SK-N-SH (cell line): ENCODE measurements at regions not wholly inside any gene's neighbourhood (a gene's known extent, or its start where the extent isn't known, plus 50 kb on each side); places are given as distances from the start of the nearest gene placed in this dataset.
A peak's percentile ranks its signal among the peaks of the same experiment; 100 is the strongest.

Experiments used
- CTCF ChIA-PET: fragments of 300-600, 350-600 bp; formaldehyde crosslinking; extraction: SDS; loops from one replicate; lab custom pipeline; 2021; lab: Yijun Ruan, JAX
- POLR2A ChIA-PET: fragments of 350-600 bp; sonication (Branson Sonifier 250); formaldehyde crosslinking; extraction: SDS; loops from one replicate; lab custom pipeline; 2020; ENCODE audit warnings: antibody characterized with exemption, inconsistent platforms; lab: Yijun Ruan, JAX
- DNase-seq: peaks from one replicate; pipeline ENCODE4 v3.0.0; 2012
- H2AFZ ChIP-seq: fragments of 200-600 bp; sonication (generic); 2 replicates; pipeline ENCODE4 v1.8.1; 2016; ENCODE audit warnings: antibody characterized with exemption, mild to moderate bottlenecking, low read depth
- H3F3A ChIP-seq: fragments of 200-600 bp; sonication (generic); replicated peaks from 2 replicates; pipeline ENCODE3; 2016; ENCODE audit warnings: antibody characterized with exemption, mild to moderate bottlenecking; ENCODE audit not compliant: insufficient read depth
- H3K27ac ChIP-seq, 2 experiments: fragments of 200-500 bp in 1 of 2; fragments of 200-600 bp in 1 of 2; sonication (Bioruptor generic) in 1 of 2; sonication (generic), shearing (Covaris generic) in 1 of 2; 2 replicates each; pipeline versions ENCODE4 v1.5.1 to v1.6.1; 2014 to 2016; ENCODE audit warnings: low read depth in 2 of 2, inconsistent platforms in 1 of 2, low read length in 1 of 2, mild to moderate bottlenecking in 1 of 2, mixed read lengths in 1 of 2
- H3K27me3 ChIP-seq: fragments of 200-600 bp; sonication (generic), shearing (Covaris generic); 2 replicates; pipeline ENCODE4 v1.6.1; 2016; ENCODE audit warnings: mixed run types; ENCODE audit not compliant: insufficient read depth
- H3K36me3 ChIP-seq, 2 experiments: fragments of 200-500 bp in 1 of 2; fragments of 200-600 bp in 1 of 2; sonication (Bioruptor generic) in 1 of 2; sonication (generic) in 1 of 2; replicated peaks in 1 of 2; 2 replicates each; pipeline versions ENCODE3 to v1.5.1; 2014 to 2016; ENCODE audit warnings: low read length in 1 of 2, mild to moderate bottlenecking in 1 of 2; ENCODE audit not compliant: insufficient read depth in 2 of 2, control insufficient read depth in 1 of 2
- H3K4me1 ChIP-seq, 2 experiments: fragments of 200-500 bp in 1 of 2; fragments of 200-600 bp in 1 of 2; sonication (Bioruptor generic) in 1 of 2; sonication (generic), shearing (Covaris generic) in 1 of 2; 2 replicates each; pipeline versions ENCODE4 v1.5.1 to v1.6.1; 2014 to 2016; ENCODE audit warnings: low read depth in 1 of 2, low read length in 1 of 2, mixed run types in 1 of 2; ENCODE audit not compliant: insufficient read depth in 2 of 2, control insufficient read depth in 1 of 2
- H3K4me2 ChIP-seq: fragments of 200-600 bp; sonication (generic), shearing (Covaris generic); 2 replicates; pipeline ENCODE4 v1.6.1; 2017; ENCODE audit warnings: mixed run types
- H3K4me3 ChIP-seq, 2 experiments: fragments of 200-500 bp in 1 of 2; fragments of 200-600 bp in 1 of 2; sonication (Bioruptor generic) in 1 of 2; sonication (generic), shearing (Covaris generic) in 1 of 2; 2 replicates each; pipeline versions ENCODE4 v1.5.1 to v1.8.1; 2014 to 2016; ENCODE audit warnings: low read depth in 2 of 2, inconsistent platforms in 1 of 2, low read length in 1 of 2, mild to moderate bottlenecking in 1 of 2, mixed read lengths in 1 of 2, moderate library complexity in 1 of 2
- H3K79me2 ChIP-seq: fragments of 200-600 bp; sonication (generic); 2 replicates; pipeline ENCODE4 v1.8.1; 2017; ENCODE audit warnings: mild to moderate bottlenecking; ENCODE audit not compliant: insufficient read depth
- H3K9ac ChIP-seq: fragments of 200-600 bp; sonication (generic); 2 replicates; pipeline ENCODE4 v1.6.1; 2017; ENCODE audit warnings: mixed run types
- H3K9me2 ChIP-seq: fragments of 200-600 bp; sonication (generic); 2 replicates; pipeline ENCODE4 v1.6.1; 2017; ENCODE audit warnings: mixed run types
- H3K9me3 ChIP-seq: fragments of 200-600 bp; sonication (generic); 2 replicates; pipeline ENCODE4 v1.6.1; 2017; ENCODE audit warnings: mixed run types, mild to moderate bottlenecking, moderate library complexity
- H4K20me1 ChIP-seq: fragments of 200-600 bp; sonication (generic); 2 replicates; pipeline ENCODE4 v1.6.1; 2017; ENCODE audit warnings: mild to moderate bottlenecking, mixed run types; ENCODE audit not compliant: insufficient read depth
- FOSL2 ChIP-seq: IDR thresholded peaks from 2 replicates; pipeline ENCODE4 v1.4.0; 2012; ENCODE audit warnings: low read depth, mild to moderate bottlenecking, moderate library complexity, borderline replicate concordance
- FOXJ3 ChIP-seq: sonication (generic); formaldehyde crosslinking; IDR thresholded peaks from 2 replicates; pipeline ENCODE4 v1.5.1; 2020; ENCODE audit warnings: mild to moderate bottlenecking, missing genetic modification reagents
- JUND ChIP-seq: IDR thresholded peaks from 2 replicates; pipeline ENCODE4 v1.4.0; 2012
- MXI1 ChIP-seq: IDR thresholded peaks from 2 replicates; pipeline ENCODE4 v1.6.1; 2012; ENCODE audit warnings: mild to moderate bottlenecking, low read depth, low read length, improper control_type of control experiment
- RFX5 ChIP-seq: IDR thresholded peaks from 2 replicates; pipeline ENCODE4 v1.6.1; 2012; ENCODE audit warnings: mild to moderate bottlenecking, improper control_type of control experiment, low read length
- SIN3A ChIP-seq: IDR thresholded peaks from 2 replicates; pipeline ENCODE4 v1.6.1; 2012; ENCODE audit warnings: low read depth, mild to moderate bottlenecking, low read length, moderate library complexity, borderline replicate concordance
- WGBS: methylation state at CpG from one replicate; pipeline ENCODE4 v1.1.6; 2017; ENCODE audit warnings: low lambda C conversion rate; 5-methylcytosine and 5-hydroxymethylcytosine counted together
- TF ChIP-seq, protein P1 (sequence below): IDR thresholded peaks from 2 replicates; pipeline ENCODE4 v1.4.0; 2012; ENCODE audit warnings: low read depth, borderline replicate concordance
- TF ChIP-seq, protein P2 (sequence below): IDR thresholded peaks from 2 replicates; pipeline ENCODE4 v1.4.0; 2012; ENCODE audit warnings: low read depth
- TF ChIP-seq, protein P3 (sequence below): IDR thresholded peaks from 2 replicates; pipeline ENCODE4; 2012

DNA sequence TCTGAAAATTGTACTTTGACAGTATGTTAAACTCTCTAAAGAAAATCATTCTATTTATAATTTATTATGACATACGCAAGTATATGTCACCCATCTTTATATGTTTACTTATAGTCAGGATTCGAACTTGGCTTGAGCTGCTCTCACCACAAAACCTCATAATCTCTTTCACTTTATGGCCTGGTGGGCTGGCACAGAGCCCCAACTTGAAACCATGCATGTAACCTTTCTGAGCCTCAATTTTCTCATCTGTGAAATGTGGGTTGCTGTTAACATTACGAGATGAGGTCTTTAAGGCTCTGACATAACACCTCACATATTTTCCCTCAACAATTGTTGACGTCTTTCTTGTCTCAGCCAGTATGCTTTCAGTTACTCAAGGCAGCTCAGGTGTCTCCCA, 69.4 kb upstream of the PFN2 start:
- no peak for TF ChIP-seq MXI1
- TF ChIP-seq, protein P1, sequence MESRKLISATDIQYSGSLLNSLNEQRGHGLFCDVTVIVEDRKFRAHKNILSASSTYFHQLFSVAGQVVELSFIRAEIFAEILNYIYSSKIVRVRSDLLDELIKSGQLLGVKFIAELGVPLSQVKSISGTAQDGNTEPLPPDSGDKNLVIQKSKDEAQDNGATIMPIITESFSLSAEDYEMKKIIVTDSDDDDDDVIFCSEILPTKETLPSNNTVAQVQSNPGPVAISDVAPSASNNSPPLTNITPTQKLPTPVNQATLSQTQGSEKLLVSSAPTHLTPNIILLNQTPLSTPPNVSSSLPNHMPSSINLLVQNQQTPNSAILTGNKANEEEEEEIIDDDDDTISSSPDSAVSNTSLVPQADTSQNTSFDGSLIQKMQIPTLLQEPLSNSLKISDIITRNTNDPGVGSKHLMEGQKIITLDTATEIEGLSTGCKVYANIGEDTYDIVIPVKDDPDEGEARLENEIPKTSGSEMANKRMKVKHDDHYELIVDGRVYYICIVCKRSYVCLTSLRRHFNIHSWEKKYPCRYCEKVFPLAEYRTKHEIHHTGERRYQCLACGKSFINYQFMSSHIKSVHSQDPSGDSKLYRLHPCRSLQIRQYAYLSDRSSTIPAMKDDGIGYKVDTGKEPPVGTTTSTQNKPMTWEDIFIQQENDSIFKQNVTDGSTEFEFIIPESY = no peak
- no peak for TF ChIP-seq FOSL2
- no peak for TF ChIP-seq FOXJ3 (CRISPR knock-in tag)
- TF ChIP-seq SIN3A = no peak
- TF ChIP-seq, protein P2, sequence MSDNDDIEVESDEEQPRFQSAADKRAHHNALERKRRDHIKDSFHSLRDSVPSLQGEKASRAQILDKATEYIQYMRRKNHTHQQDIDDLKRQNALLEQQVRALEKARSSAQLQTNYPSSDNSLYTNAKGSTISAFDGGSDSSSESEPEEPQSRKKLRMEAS = no peak
- no peak for TF ChIP-seq JUND
- ChIA-PET CTCF (no interaction called here), POLR2A (no interaction called here)
- no peaks in the 10 kb centered on the region for H3K27me3 ChIP-seq
- no peak overlapping the region for H2AFZ ChIP-seq
- no peaks in the 10 kb centered on the region for H3K9me2 ChIP-seq
- peaks cover 9% of the 10 kb centered on the region for H3K9me3 ChIP-seq
- H4K20me1 ChIP-seq = no peaks in the 10 kb centered on the region
- no peaks in the 10 kb centered on the region for H3K79me2 ChIP-seq
- peaks cover 0 to 3% of the 10 kb centered on the region in 2 experiments for H3K36me3 ChIP-seq
- peaks cover 3% of the 10 kb centered on the region for H3F3A ChIP-seq
- H3K4me2 ChIP-seq = no peak overlapping the region
- H3K4me3 ChIP-seq = no peak overlapping the region
- no peak overlapping the region for H3K27ac ChIP-seq
- WGBS = 51% methylated on average over 4 of the region's 4 CpGs
- H3K9ac ChIP-seq = no peak overlapping the region
- DNase-seq = no peak
- H3K4me1 ChIP-seq = no peaks in the 10 kb centered on the region; a peak in 1 of 4 replicates

DNA sequence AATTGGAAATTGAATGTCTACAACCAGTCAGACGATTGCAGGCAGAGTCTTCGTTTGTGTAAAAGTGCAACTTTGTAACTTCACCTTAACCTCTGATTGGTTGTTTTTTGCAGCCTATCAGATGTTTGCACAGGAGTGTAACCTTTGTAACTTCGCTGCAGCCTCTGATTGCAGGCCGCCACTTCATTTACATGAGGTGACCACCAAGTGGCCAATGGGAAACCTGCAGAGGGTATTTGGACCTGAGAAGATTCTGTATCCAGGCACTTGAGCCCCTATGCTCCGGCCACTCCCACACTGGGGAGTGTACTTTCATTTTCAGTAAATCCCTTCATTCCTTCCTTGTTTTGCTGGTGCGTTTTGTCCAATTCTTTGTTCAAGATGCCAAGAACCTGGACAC, 68.1 kb upstream of the PFN2 start:
- H3F3A ChIP-seq = peaks cover 3% of the 10 kb centered on the region
- H3K36me3 ChIP-seq = peaks cover 0 to 3% of the 10 kb centered on the region in 2 experiments
- H3K9me2 ChIP-seq = no peaks in the 10 kb centered on the region
- 82% methylated on average over 6 of the region's 6 CpGs for WGBS
- no peaks in the 10 kb centered on the region for H3K27me3 ChIP-seq
- H3K4me3 ChIP-seq = no peak overlapping the region; a peak in 1 of 4 replicates
- no peaks in the 10 kb centered on the region; a peak in 1 of 4 replicates for H3K4me1 ChIP-seq
- no peak for DNase-seq
- no peak overlapping the region for H3K4me2 ChIP-seq
- TF ChIP-seq, protein P3, sequence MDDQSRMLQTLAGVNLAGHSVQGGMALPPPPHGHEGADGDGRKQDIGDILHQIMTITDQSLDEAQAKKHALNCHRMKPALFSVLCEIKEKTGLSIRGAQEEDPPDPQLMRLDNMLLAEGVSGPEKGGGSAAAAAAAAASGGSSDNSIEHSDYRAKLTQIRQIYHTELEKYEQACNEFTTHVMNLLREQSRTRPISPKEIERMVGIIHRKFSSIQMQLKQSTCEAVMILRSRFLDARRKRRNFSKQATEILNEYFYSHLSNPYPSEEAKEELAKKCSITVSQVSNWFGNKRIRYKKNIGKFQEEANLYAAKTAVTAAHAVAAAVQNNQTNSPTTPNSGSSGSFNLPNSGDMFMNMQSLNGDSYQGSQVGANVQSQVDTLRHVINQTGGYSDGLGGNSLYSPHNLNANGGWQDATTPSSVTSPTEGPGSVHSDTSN = no peak
- TF ChIP-seq RFX5 = no peak
- CTCF ChIA-PET = no interaction called here
- no peaks in the 10 kb centered on the region for H3K79me2 ChIP-seq
- no peak overlapping the region for H3K27ac ChIP-seq
- peaks cover 9% of the 10 kb centered on the region for H3K9me3 ChIP-seq
- H3K9ac ChIP-seq = no peak overlapping the region
- POLR2A ChIA-PET = no interaction called here
- peak overlapping the region; percentile 59; the same call in 1 of the 2 replicates for H2AFZ ChIP-seq
- H4K20me1 ChIP-seq = no peaks in the 10 kb centered on the region
